HCT116 (cell line): ENCODE measurements at regions not wholly inside any gene's neighbourhood (a gene's known extent, or its start where the extent isn't known, plus 50 kb on each side); places are given as distances from the start of the nearest gene placed in this dataset.

Source experiments
- ATAC-seq: fragments of 200-7000 bp; cut with Tn5 transposase; 2 replicates; pipeline ENCODE4 v1.9.1; 2020; ENCODE audit warnings: mild to moderate bottlenecking, moderate library complexity
- BruUV-seq: library from RNA; stranded (reverse); fragments of 400-500 nt; replicated peaks from 2 replicates; lab custom pipeline; 2021; lab: Mats Ljungman, UMichigan
- CTCF ChIA-PET: fragments of 300-600 bp; sonication (Branson Sonifier 250); formaldehyde crosslinking; loops from one replicate; lab custom pipeline; 2021; ENCODE audit warnings: antibody characterized with exemption; lab: Charles Lee
- POLR2A ChIA-PET: fragments of 300-600, 350-600 bp; sonication (Branson Sonifier 250); formaldehyde crosslinking; loops from one replicate; lab custom pipeline; 2021; ENCODE audit warnings: antibody characterized with exemption; lab: Charles Lee
- RAD21 ChIA-PET, 2 experiments: fragments of 300-600 bp; sonication (Branson Sonifier 250); formaldehyde crosslinking; loops; one replicate each; lab custom pipeline; 2023; ENCODE audit warnings: low total read pairs in 2 of 2; ENCODE audit not compliant: uncharacterized antibody in 2 of 2, unreplicated experiment in 2 of 2, low non-redundant PET in 1 of 2; lab: Charles Lee
- DNase-seq: peaks from one replicate; pipeline ENCODE4 v3.0.0-alpha.2; 2010; ENCODE audit warnings: low read depth, low spot score
- H2AFZ ChIP-seq: fragments of 200-600 bp; shearing (Covaris generic), sonication (generic); 2 replicates; pipeline ENCODE4 v1.6.1; 2017; ENCODE audit warnings: low read depth, mixed run types, mixed read lengths, antibody characterized with exemption, low read length; ENCODE audit not compliant: poor library complexity, severe bottlenecking
- H3K27ac ChIP-seq: 2 replicates; pipeline ENCODE4 v1.5.1; 2012; ENCODE audit warnings: low read depth, low read length
- H3K27me3 ChIP-seq: fragments of 200-600 bp; sonication (generic); 2 replicates; pipeline ENCODE4 v1.6.1; 2016; ENCODE audit warnings: mixed run types, low read length, mixed read lengths; ENCODE audit not compliant: insufficient read depth
- H3K36me3 ChIP-seq, 2 experiments: fragments of 200-500 bp in 1 of 2; fragments of 200-600 bp in 1 of 2; sonication (Bioruptor generic) in 1 of 2; sonication (generic) in 1 of 2; 2 replicates each; pipeline versions ENCODE4 v1.5.1 to v1.6.1; 2014 to 2016; ENCODE audit warnings: low read length in 2 of 2, inconsistent platforms in 1 of 2, mixed read lengths in 1 of 2, mixed run types in 1 of 2; ENCODE audit not compliant: insufficient read depth in 2 of 2, control insufficient read depth in 1 of 2
- H3K4me1 ChIP-seq, 2 experiments: fragments of 200-600 bp in 1 of 2; sonication (generic) in 1 of 2; 2 replicates each; pipeline versions ENCODE4 v1.5.1 to v1.6.1; 2012 to 2017; ENCODE audit warnings: low read length in 2 of 2, inconsistent platforms in 1 of 2, mild to moderate bottlenecking in 1 of 2, mixed read lengths in 1 of 2, mixed run types in 1 of 2, moderate library complexity in 1 of 2; ENCODE audit not compliant: insufficient read depth in 2 of 2, control insufficient read depth in 1 of 2
- H3K4me2 ChIP-seq: fragments of 200-600 bp; sonication (generic); 2 replicates; pipeline ENCODE4 v1.6.1; 2017; ENCODE audit warnings: mixed run types, low read length, mixed read lengths
- H3K4me3 ChIP-seq, 2 experiments: fragments of 200-600 bp in 1 of 2; sonication (generic) in 1 of 2; replicated peaks in 1 of 2; 2 replicates each; pipeline ENCODE4 v1.5.1; 2011 to 2016; ENCODE audit warnings: low read length in 2 of 2, control low read depth in 1 of 2, low read depth in 1 of 2, mild to moderate bottlenecking in 1 of 2, mixed read lengths in 1 of 2, mixed run types in 1 of 2
- H3K79me2 ChIP-seq: fragments of 200-600 bp; sonication (generic); 2 replicates; pipeline ENCODE4 v1.6.1; 2017; ENCODE audit warnings: mild to moderate bottlenecking, mixed run types, low read length, moderate library complexity, mixed read lengths; ENCODE audit not compliant: insufficient read depth
- H3K9ac ChIP-seq: fragments of 200-600 bp; sonication (generic); 2 replicates; pipeline ENCODE4 v1.6.1; 2016; ENCODE audit warnings: low read length, mixed read lengths
- H3K9me2 ChIP-seq: fragments of 200-600 bp; sonication (generic), shearing (Covaris generic); 2 replicates; pipeline ENCODE4 v1.6.1; 2017; ENCODE audit warnings: mixed run types, mild to moderate bottlenecking, moderate library complexity; ENCODE audit not compliant: insufficient read depth
- H3K9me3 ChIP-seq, 2 experiments: fragments of 200-500 bp in 1 of 2; fragments of 200-600 bp in 1 of 2; sonication (Bioruptor generic) in 1 of 2; sonication (generic) in 1 of 2; 2 replicates each; pipeline ENCODE4 v1.6.1; 2014 to 2017; ENCODE audit warnings: low read length in 2 of 2, mixed read lengths in 2 of 2, inconsistent platforms in 1 of 2, low read depth in 1 of 2, mild to moderate bottlenecking in 1 of 2, mixed run types in 1 of 2, moderate library complexity in 1 of 2; ENCODE audit not compliant: control insufficient read depth in 1 of 2, insufficient read depth in 1 of 2
- H4K20me1 ChIP-seq: fragments of 200-600 bp; sonication (generic), shearing (Covaris generic); 2 replicates; pipeline ENCODE4 v1.6.1; 2017; ENCODE audit warnings: mixed run types, mild to moderate bottlenecking, moderate library complexity; ENCODE audit not compliant: insufficient read depth
- EZH2phosphoT487 ChIP-seq: fragments of 200-600 bp; IDR thresholded peaks from 2 replicates; pipeline ENCODE4 v1.6.1; 2018; ENCODE audit warnings: antibody characterized with exemption, borderline replicate concordance
- JUND ChIP-seq: IDR thresholded peaks from 2 replicates; pipeline ENCODE4 v1.6.1; 2012
- POLR2A ChIP-seq: IDR thresholded peaks from 2 replicates; pipeline ENCODE4 v1.7.0; 2011; ENCODE audit warnings: borderline replicate concordance; ENCODE audit not compliant: insufficient read depth, insufficient read length; ENCODE audit errors: extremely low read depth
- RAD21 ChIP-seq: IDR thresholded peaks from 2 replicates; pipeline ENCODE4 v1.6.1; 2012; ENCODE audit warnings: low read depth, mild to moderate bottlenecking
- SIN3A ChIP-seq: IDR thresholded peaks from 2 replicates; pipeline ENCODE4 v1.6.1; 2012; ENCODE audit warnings: low read depth
- SP1 ChIP-seq: IDR thresholded peaks from 2 replicates; pipeline ENCODE4 v1.6.1; 2012; ENCODE audit warnings: low read depth
- TCF7L2 ChIP-seq: IDR thresholded peaks from 2 replicates; pipeline ENCODE4 v1.7.0; 2011; ENCODE audit warnings: borderline replicate concordance, inconsistent platforms; ENCODE audit not compliant: insufficient read depth, insufficient read length; ENCODE audit errors: extremely low read depth
- ZFX ChIP-seq: fragments of 450-650 bp; IDR thresholded peaks from 2 replicates; pipeline ENCODE4 v1.6.1; 2017
- ZNF274 ChIP-seq: fragments of 200-500 bp; sonication (Bioruptor generic); IDR thresholded peaks from 2 replicates; pipeline ENCODE4 v1.6.1; 2014; ENCODE audit warnings: mild to moderate bottlenecking, low read depth, low read length, inconsistent platforms
- intact Hi-C: fragments of 100-400 bp; cut with micrococcal nuclease; formaldehyde crosslinking; loops from 2 replicates; pipeline ENCODE4 v1.10.0; 2022
- TF ChIP-seq, protein P1 (sequence below): IDR thresholded peaks from 2 replicates; pipeline ENCODE4 v1.6.1; 2012
- TF ChIP-seq, protein P2 (sequence below): IDR thresholded peaks from 2 replicates; pipeline ENCODE4 v1.6.1; 2012; ENCODE audit warnings: low read depth
- TF ChIP-seq, protein P3 (sequence below): IDR thresholded peaks from 2 replicates; pipeline ENCODE4 v1.6.1; 2012

- TF ChIP-seq RAD21 (no peak), POLR2A (no peak)
- TF ChIP-seq, all 23 proteins: peak for 0
Measured at GRCh38 chr1:199101635-199102034, 462.8 kb downstream of the PTPRC start (continued).

DNA sequence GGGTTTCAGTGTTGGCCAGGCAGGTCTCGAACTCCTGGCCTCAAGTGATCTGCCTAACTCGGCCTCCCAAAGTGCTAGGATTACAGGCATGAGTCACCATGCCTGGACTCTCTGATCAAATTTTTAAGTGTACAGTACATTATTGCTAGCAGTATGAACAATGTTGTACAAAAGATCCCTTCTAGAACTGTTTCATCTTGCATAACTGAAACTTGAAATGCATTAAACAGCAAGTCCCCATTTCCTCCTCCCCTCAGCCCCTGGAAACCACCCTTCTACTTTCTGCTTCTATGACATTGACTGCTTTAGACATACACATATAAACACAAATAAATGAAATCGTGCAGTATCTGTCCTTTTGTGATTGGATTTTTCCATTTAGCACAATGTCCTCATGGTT lies 463.4 kb downstream of the PTPRC start:
- Histone ChIP-seq H3K9me2 (no peaks in the 10 kb centered on the region), H3K36me3 (no peaks in the 10 kb centered on the region), H3K79me2 (no peaks in the 10 kb centered on the region), H2AFZ (no peak overlapping the region), H3K9ac (no peak overlapping the region), H3K27ac (no peak overlapping the region), H3K4me1 (no peaks in the 10 kb centered on the region), H3K4me3 (no peak overlapping the region), H3K9me3 (no peaks in the 10 kb centered on the region), H4K20me1 (no peaks in the 10 kb centered on the region), H3K4me2 (no peak overlapping the region), H3K27me3 (no peaks in the 10 kb centered on the region)
- BruUV-seq: no TSS peak
- DNase-seq (no peak), ATAC-seq (no peak)
- CTCF ChIA-PET: no interaction called here
- POLR2A ChIA-PET: no interaction called here
- intact Hi-C loops: no loop called here
- no peak for TF ChIP-seq SP1
- TF ChIP-seq ZNF274: no peak
- no peak for TF ChIP-seq JUND
- TF ChIP-seq, protein P1, sequence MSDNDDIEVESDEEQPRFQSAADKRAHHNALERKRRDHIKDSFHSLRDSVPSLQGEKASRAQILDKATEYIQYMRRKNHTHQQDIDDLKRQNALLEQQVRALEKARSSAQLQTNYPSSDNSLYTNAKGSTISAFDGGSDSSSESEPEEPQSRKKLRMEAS: no peak
- TF ChIP-seq POLR2A: no peak
- TF ChIP-seq EZH2phosphoT487: no peak
- TF ChIP-seq, protein P2, sequence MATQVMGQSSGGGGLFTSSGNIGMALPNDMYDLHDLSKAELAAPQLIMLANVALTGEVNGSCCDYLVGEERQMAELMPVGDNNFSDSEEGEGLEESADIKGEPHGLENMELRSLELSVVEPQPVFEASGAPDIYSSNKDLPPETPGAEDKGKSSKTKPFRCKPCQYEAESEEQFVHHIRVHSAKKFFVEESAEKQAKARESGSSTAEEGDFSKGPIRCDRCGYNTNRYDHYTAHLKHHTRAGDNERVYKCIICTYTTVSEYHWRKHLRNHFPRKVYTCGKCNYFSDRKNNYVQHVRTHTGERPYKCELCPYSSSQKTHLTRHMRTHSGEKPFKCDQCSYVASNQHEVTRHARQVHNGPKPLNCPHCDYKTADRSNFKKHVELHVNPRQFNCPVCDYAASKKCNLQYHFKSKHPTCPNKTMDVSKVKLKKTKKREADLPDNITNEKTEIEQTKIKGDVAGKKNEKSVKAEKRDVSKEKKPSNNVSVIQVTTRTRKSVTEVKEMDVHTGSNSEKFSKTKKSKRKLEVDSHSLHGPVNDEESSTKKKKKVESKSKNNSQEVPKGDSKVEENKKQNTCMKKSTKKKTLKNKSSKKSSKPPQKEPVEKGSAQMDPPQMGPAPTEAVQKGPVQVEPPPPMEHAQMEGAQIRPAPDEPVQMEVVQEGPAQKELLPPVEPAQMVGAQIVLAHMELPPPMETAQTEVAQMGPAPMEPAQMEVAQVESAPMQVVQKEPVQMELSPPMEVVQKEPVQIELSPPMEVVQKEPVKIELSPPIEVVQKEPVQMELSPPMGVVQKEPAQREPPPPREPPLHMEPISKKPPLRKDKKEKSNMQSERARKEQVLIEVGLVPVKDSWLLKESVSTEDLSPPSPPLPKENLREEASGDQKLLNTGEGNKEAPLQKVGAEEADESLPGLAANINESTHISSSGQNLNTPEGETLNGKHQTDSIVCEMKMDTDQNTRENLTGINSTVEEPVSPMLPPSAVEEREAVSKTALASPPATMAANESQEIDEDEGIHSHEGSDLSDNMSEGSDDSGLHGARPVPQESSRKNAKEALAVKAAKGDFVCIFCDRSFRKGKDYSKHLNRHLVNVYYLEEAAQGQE: no peak
- no peak for TF ChIP-seq TCF7L2
- no peak for TF ChIP-seq ZFX
- TF ChIP-seq, protein P3, sequence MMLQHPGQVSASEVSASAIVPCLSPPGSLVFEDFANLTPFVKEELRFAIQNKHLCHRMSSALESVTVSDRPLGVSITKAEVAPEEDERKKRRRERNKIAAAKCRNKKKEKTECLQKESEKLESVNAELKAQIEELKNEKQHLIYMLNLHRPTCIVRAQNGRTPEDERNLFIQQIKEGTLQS: no peak
- TF ChIP-seq SIN3A: no peak
- RAD21 ChIA-PET: no interaction called here
